ENCODE measurements at regions not wholly inside any gene's neighbourhood (a gene's known extent, or its start where the extent isn't known, plus 50 kb on each side); places are given as distances from the start of the nearest gene placed in this dataset.

GRCh38 chr12:28930704-28931103 is 218.4 kb upstream of the FAR2 start:
- no peaks in the 10 kb centered on the region for H3K79me1 ChIP-seq (ENCODE audit: insufficient read depth, low read depth, low read length, poor library complexity, severe bottlenecking)
- no peak overlapping the region for H2AFZ ChIP-seq (ENCODE audit: low read length)
- DNase-seq = no peak
- no peak overlapping the region for H2BK120ac ChIP-seq (ENCODE audit: low read depth, low read length, poor library complexity, severe bottlenecking)
- no peak overlapping the region for H3T11ph ChIP-seq (ENCODE audit: low read length)
- no peak overlapping the region for H2BK12ac ChIP-seq (ENCODE audit: insufficient read length, low read depth, low read length)
- H3K9me3 ChIP-seq (ENCODE audit: control insufficient read depth, low read depth, low read length) = no peaks in the 10 kb centered on the region
- no peak for TF ChIP-seq CTCF (conservative IDR thresholded peaks at IDR 0.05)
- WGBS (ENCODE audit: extremely low coverage, insufficient read length, low lambda C conversion rate) = no CpG with 5 or more reads among the region's 2 CpGs
- Mint-ChIP-seq H3K4me1 (peaks cover 0 to 5% of the 10 kb centered on the region in 2 experiments; a peak in 1 of 4 replicates), H3K27ac (no peak overlapping the region), H3K36me3 (ENCODE audit: insufficient read depth in 1 of 3, low read depth in 3 of 3) (0 out of 7 replicates have a peak, but pooled peaks cover 0 to 2% (median 0%) of the 10 kb centered on the region in 3 experiments), H3K9me3 (peaks cover 0 to 2% of the 10 kb centered on the region in 2 experiments; a peak in 1 of 5 replicates), H3K4me3 (no peak overlapping the region), H3K27me3 (ENCODE audit: low read depth) (no peaks in the 10 kb centered on the region; the same call in 1 of the 2 replicates)
- H4K20me1 ChIP-seq (ENCODE audit: control insufficient read depth, insufficient read depth, insufficient read length) = no peaks in the 10 kb centered on the region
- H4K8ac ChIP-seq (replicated peaks; ENCODE audit: insufficient read length, low read depth, low read length) = no peak overlapping the region
- H3K27me3 ChIP-seq (ENCODE audit: insufficient read depth, low read length) = no peaks in the 10 kb centered on the region
- no peak overlapping the region for H3K23ac ChIP-seq (ENCODE audit: insufficient read length, low read depth, low read length)
- H3K27ac ChIP-seq (ENCODE audit: insufficient read length, low read depth, low read length) = no peak overlapping the region
- H4K5ac ChIP-seq (ENCODE audit: insufficient read length, low read depth, low read length) = no peak overlapping the region
- H3K4me1 ChIP-seq (ENCODE audit: insufficient read depth, low read length) = no peaks in the 10 kb centered on the region
- no peak overlapping the region for H3K4ac ChIP-seq (ENCODE audit: low read depth, low read length)
- H3K4me2 ChIP-seq (ENCODE audit: insufficient read depth, insufficient read length, low read length) = no peak overlapping the region
- no peak overlapping the region for H2BK5ac ChIP-seq (ENCODE audit: insufficient read length, low read length)
- H3K79me2 ChIP-seq (ENCODE audit: insufficient read depth, low read length) = no peaks in the 10 kb centered on the region
- H2BK15ac ChIP-seq (ENCODE audit: low read depth, low read length) = no peak overlapping the region
- no peak overlapping the region for H3K14ac ChIP-seq (ENCODE audit: insufficient read depth, low read length)
- H4K91ac ChIP-seq (ENCODE audit: insufficient read length, low read depth, low read length) = no peak overlapping the region
- no peak overlapping the region for H3K9ac ChIP-seq (ENCODE audit: extremely low read depth, insufficient read length, low read length)
- no peak overlapping the region for H2BK20ac ChIP-seq (ENCODE audit: low read depth, low read length, poor library complexity, severe bottlenecking)
- H3K23me2 ChIP-seq (ENCODE audit: insufficient read length, low read depth, low read length, poor library complexity, severe bottlenecking) = no peaks in the 10 kb centered on the region
- H2AK5ac ChIP-seq (ENCODE audit: insufficient read length, low read length) = no peak overlapping the region
- no peak overlapping the region for H3K56ac ChIP-seq (ENCODE audit: insufficient read length, low read depth, low read length)
- H3K18ac ChIP-seq (ENCODE audit: insufficient read length, low read depth, low read length) = no peak overlapping the region

Data from H9 (cell line).